ENCODE measurements at regions not wholly inside any gene's neighbourhood (a gene's known extent, or its start where the extent isn't known, plus 50 kb on each side); places are given as distances from the start of the nearest gene placed in this dataset.

- peaks cover 7% of the 10 kb centered on the region for H3K9me3 ChIP-seq (ENCODE audit: low read depth, low read length, poor library complexity, severe bottlenecking)
Observed at GRCh38 chr14:33871394-33871793, 79.5 kb downstream of the EGLN3 start.

DNA sequence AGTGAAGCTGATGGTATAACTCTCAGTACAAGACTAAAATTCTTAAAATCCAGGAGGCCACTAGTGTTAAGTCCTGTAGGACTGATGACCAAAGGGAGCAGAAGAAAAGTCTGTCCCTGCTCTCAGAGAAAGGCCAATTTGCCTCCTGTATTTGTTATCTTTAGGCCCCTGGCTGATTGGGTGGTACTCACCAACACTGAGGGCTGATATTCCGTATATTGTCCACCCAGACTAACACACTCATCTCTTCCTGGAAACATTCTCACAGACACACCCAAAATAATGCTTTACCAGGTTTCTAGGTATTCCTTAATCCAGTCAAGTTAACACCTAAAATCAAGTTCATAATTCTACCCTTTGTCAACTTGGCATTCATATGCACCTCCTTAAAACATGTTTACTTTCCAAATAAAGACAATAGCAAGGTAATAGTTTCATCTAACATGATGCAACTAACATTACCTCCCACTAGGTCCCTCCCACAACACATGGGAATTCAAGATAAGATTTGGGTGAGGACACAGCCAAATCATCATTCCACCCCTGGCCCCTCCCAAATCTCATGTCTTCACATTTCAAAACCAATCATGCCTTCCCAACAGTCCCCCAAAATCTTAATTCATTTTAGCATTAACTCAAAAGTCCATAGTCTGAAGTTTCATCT, 84.3 kb downstream of the EGLN3 start:
- ChIA-PET CTCF (no interaction called here), POLR2A (ENCODE audit: low non-redundant PET) (no interaction called here)
- no TSS peak for BruUV-seq (replicated peaks)
- Histone ChIP-seq H3K27me3 (replicated peaks; ENCODE audit: insufficient read depth, low read depth, low read length, poor library complexity) (no peaks in the 10 kb centered on the region), H3K4me1 (ENCODE audit: insufficient read depth, low read length, poor library complexity, severe bottlenecking) (peaks cover 4% of the 10 kb centered on the region), H3K4me3 (ENCODE audit: low read depth, low read length, poor library complexity, severe bottlenecking) (no peak overlapping the region), H3K27ac (ENCODE audit: low read depth, low read length, poor library complexity, severe bottlenecking) (no peak overlapping the region), H3K9me3 (ENCODE audit: low read depth, low read length, poor library complexity, severe bottlenecking) (no peaks in the 10 kb centered on the region), H3K36me3 (ENCODE audit: insufficient read depth, low read length, poor library complexity, severe bottlenecking) (no peaks in the 10 kb centered on the region)
- intact Hi-C loops (cut with micrococcal nuclease; ENCODE audit: unreplicated experiment) = no loop called here
- TF ChIP-seq, protein P1, sequence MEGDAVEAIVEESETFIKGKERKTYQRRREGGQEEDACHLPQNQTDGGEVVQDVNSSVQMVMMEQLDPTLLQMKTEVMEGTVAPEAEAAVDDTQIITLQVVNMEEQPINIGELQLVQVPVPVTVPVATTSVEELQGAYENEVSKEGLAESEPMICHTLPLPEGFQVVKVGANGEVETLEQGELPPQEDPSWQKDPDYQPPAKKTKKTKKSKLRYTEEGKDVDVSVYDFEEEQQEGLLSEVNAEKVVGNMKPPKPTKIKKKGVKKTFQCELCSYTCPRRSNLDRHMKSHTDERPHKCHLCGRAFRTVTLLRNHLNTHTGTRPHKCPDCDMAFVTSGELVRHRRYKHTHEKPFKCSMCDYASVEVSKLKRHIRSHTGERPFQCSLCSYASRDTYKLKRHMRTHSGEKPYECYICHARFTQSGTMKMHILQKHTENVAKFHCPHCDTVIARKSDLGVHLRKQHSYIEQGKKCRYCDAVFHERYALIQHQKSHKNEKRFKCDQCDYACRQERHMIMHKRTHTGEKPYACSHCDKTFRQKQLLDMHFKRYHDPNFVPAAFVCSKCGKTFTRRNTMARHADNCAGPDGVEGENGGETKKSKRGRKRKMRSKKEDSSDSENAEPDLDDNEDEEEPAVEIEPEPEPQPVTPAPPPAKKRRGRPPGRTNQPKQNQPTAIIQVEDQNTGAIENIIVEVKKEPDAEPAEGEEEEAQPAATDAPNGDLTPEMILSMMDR (conservative IDR thresholded peaks at IDR 0.05; ENCODE audit: low read depth, low read length) = no peak
- TF ChIP-seq EZH2 (IDR thresholded peaks at IDR 0.05; ENCODE audit: borderline replicate concordance, low read depth, low read length, poor library complexity, severe bottlenecking) = no peak
- DNase-seq (ENCODE audit: low spot score) = no peak

More at GRCh38 chr14:33871394-33871793, 79.5 kb downstream of the EGLN3 start:
- TF ChIP-seq EZH2 (IDR thresholded peaks at IDR 0.05; ENCODE audit: borderline replicate concordance, low read depth, low read length, poor library complexity, severe bottlenecking) = no peak
- TF ChIP-seq, protein P1 (conservative IDR thresholded peaks at IDR 0.05; ENCODE audit: low read depth, low read length) = no peak
- POLR2A ChIA-PET (ENCODE audit: low non-redundant PET) = no interaction called here
- H3K36me3 ChIP-seq (ENCODE audit: insufficient read depth, low read length, poor library complexity, severe bottlenecking) = no peaks in the 10 kb centered on the region
- H3K27ac ChIP-seq (ENCODE audit: low read depth, low read length, poor library complexity, severe bottlenecking) = no peak overlapping the region
- H3K27me3 ChIP-seq (replicated peaks; ENCODE audit: insufficient read depth, low read depth, low read length, poor library complexity) = no peaks in the 10 kb centered on the region
- BruUV-seq (replicated peaks) = no TSS peak
- intact Hi-C loops (cut with micrococcal nuclease; ENCODE audit: unreplicated experiment) = no loop called here
- no peak for DNase-seq (ENCODE audit: low spot score)
- H3K4me3 ChIP-seq (ENCODE audit: low read depth, low read length, poor library complexity, severe bottlenecking) = no peak overlapping the region
- H3K4me1 ChIP-seq (ENCODE audit: insufficient read depth, low read length, poor library complexity, severe bottlenecking) = peaks cover 4% of the 10 kb centered on the region
- CTCF ChIA-PET = no interaction called here

- TF ChIP-seq EZH2 (IDR thresholded peaks at IDR 0.05; ENCODE audit: borderline replicate concordance, low read depth, low read length, poor library complexity, severe bottlenecking) = no peak
- TF ChIP-seq, protein P1 (conservative IDR thresholded peaks at IDR 0.05; ENCODE audit: low read depth, low read length) = no peak
- no peak for DNase-seq (ENCODE audit: low spot score)
- intact Hi-C loops (cut with micrococcal nuclease; ENCODE audit: unreplicated experiment) = no loop called here
- H3K27me3 ChIP-seq (replicated peaks; ENCODE audit: insufficient read depth, low read depth, low read length, poor library complexity) = no peaks in the 10 kb centered on the region
- H3K36me3 ChIP-seq (ENCODE audit: insufficient read depth, low read length, poor library complexity, severe bottlenecking) = no peaks in the 10 kb centered on the region
- ChIA-PET CTCF (no interaction called here), POLR2A (ENCODE audit: low non-redundant PET) (no interaction called here)
- no TSS peak for BruUV-seq (replicated peaks)
- H3K27ac ChIP-seq (ENCODE audit: low read depth, low read length, poor library complexity, severe bottlenecking) = no peak overlapping the region
- H3K4me1 ChIP-seq (ENCODE audit: insufficient read depth, low read length, poor library complexity, severe bottlenecking) = no peaks in the 10 kb centered on the region
- no peak overlapping the region for H3K4me3 ChIP-seq (ENCODE audit: low read depth, low read length, poor library complexity, severe bottlenecking)
- H3K9me3 ChIP-seq (ENCODE audit: low read depth, low read length, poor library complexity, severe bottlenecking) = no peaks in the 10 kb centered on the region
Observed at GRCh38 chr14:33862261-33862802, 88.5 kb downstream of the EGLN3 start.

Measured in A673 (cell line).